H1 (cell line): ENCODE measurements at regions not wholly inside any gene's neighbourhood (a gene's known extent, or its start where the extent isn't known, plus 50 kb on each side); places are given as distances from the start of the nearest gene placed in this dataset.

Source experiments
- CBX8 ChIP-seq: fragments of 300-800, 300-1000 bp; sonication (generic); IDR thresholded peaks from 2 replicates; pipeline ENCODE4 v1.7.1; 2016; ENCODE audit warnings: low read depth, low read length, borderline replicate concordance
- CHD1 ChIP-seq: IDR thresholded peaks from 2 replicates; pipeline ENCODE4 v1.6.1; 2012; ENCODE audit warnings: low read depth, low read length, improper control_type of control experiment
- CHD2 ChIP-seq: IDR thresholded peaks from 2 replicates; pipeline ENCODE4 v1.6.1; 2012; ENCODE audit warnings: low read length, improper control_type of control experiment
- JUN ChIP-seq: IDR thresholded peaks from 2 replicates; pipeline ENCODE4 v1.6.1; 2011; ENCODE audit warnings: low read depth, mild to moderate bottlenecking, improper control_type of control experiment, low read length
- MAX ChIP-seq: IDR thresholded peaks from 2 replicates; pipeline ENCODE4 v1.6.1; 2012; ENCODE audit warnings: inconsistent platforms
- PHF8 ChIP-seq: fragments of 200-600 bp; sonication (generic); conservative IDR thresholded peaks from 2 replicates; pipeline ENCODE4 v1.7.1; 2012; ENCODE audit warnings: low read depth, mild to moderate bottlenecking, inconsistent platforms, low read length, moderate library complexity
- RAD21 ChIP-seq, 2 experiments: IDR thresholded peaks in 1 of 2; conservative IDR thresholded peaks in 1 of 2; 2 replicates each; pipeline ENCODE4 v1.6.1; 2011; ENCODE audit warnings: low read depth in 2 of 2, low read length in 2 of 2, improper control_type of control experiment in 1 of 2, inconsistent platforms in 1 of 2, mild to moderate bottlenecking in 1 of 2, moderate library complexity in 1 of 2
- RFX5 ChIP-seq: IDR thresholded peaks from 2 replicates; pipeline ENCODE4 v1.6.1; 2011; ENCODE audit warnings: low read depth, low read length, improper control_type of control experiment, borderline replicate concordance
- TF ChIP-seq, protein P1 (sequence below), 3 experiments: IDR thresholded peaks; 1 replicate in 2 of 3; 2 replicates in 1 of 3; pipeline versions ENCODE4 v1.5.1 to v1.6.1; 2011; ENCODE audit warnings: low read length in 3 of 3, mild to moderate bottlenecking in 3 of 3, inconsistent platforms in 2 of 3, low read depth in 1 of 3, moderate library complexity in 1 of 3; ENCODE audit not compliant: insufficient read depth in 1 of 3; ENCODE audit errors: control extremely low read depth in 1 of 3

- TF ChIP-seq, protein P1, sequence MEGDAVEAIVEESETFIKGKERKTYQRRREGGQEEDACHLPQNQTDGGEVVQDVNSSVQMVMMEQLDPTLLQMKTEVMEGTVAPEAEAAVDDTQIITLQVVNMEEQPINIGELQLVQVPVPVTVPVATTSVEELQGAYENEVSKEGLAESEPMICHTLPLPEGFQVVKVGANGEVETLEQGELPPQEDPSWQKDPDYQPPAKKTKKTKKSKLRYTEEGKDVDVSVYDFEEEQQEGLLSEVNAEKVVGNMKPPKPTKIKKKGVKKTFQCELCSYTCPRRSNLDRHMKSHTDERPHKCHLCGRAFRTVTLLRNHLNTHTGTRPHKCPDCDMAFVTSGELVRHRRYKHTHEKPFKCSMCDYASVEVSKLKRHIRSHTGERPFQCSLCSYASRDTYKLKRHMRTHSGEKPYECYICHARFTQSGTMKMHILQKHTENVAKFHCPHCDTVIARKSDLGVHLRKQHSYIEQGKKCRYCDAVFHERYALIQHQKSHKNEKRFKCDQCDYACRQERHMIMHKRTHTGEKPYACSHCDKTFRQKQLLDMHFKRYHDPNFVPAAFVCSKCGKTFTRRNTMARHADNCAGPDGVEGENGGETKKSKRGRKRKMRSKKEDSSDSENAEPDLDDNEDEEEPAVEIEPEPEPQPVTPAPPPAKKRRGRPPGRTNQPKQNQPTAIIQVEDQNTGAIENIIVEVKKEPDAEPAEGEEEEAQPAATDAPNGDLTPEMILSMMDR (IDR thresholded peaks at IDR 0.05; ENCODE audit: control extremely low read depth in 1 of 3, insufficient read depth in 1 of 3, low read depth in 1 of 3, low read length in 3 of 3) = no peak
- TF ChIP-seq PHF8 = no peak
- no peak for TF ChIP-seq MAX
- no peak for TF ChIP-seq CHD1
- TF ChIP-seq RAD21 (IDR thresholded peaks at IDR 0.05 in 1 of 2, conservative IDR thresholded peaks at IDR 0.05 in 1 of 2; ENCODE audit: low read depth in 2 of 2, low read length in 2 of 2) = no peak
- TF ChIP-seq RFX5 = no peak
- no peak for TF ChIP-seq CHD2
- TF ChIP-seq JUN = no peak
- no peak for TF ChIP-seq CBX8
These were observed 419.9 kb downstream of the IRS2 start for GRCh38 chr13:109366525-109366924.
